Gastrocnemius medialis (tissue), 4 donors: ENCODE measurements at regions not wholly inside any gene's neighbourhood (a gene's known extent, or its start where the extent isn't known, plus 50 kb on each side); places are given as distances from the start of the nearest gene placed in this dataset.
"Not testable (repeated sequence)": the region's sequence is repeated elsewhere in the genome, so short reads cannot be mapped to it uniquely, and the experiment has no call there.

Experiments used
- CTCF ChIP-seq, 5 experiments: fragments of 450-650 bp in 3 of 5; fragments of 200-600 bp in 2 of 5; sonication (generic) in 2 of 5; IDR thresholded peaks in 4 of 5; conservative IDR thresholded peaks in 1 of 5; 1 replicate in 4 of 5; 2 replicates in 1 of 5; pipeline ENCODE4 v1.5.1; 2016 to 2019; ENCODE audit warnings: antibody characterized with exemption in 5 of 5, mild to moderate bottlenecking in 3 of 5, moderate library complexity in 3 of 5
- POLR2A ChIP-seq, 2 donors: fragments of 450-650 bp; IDR thresholded peaks; one replicate each; pipeline ENCODE4 v1.6.1; 2017; ENCODE audit warnings: antibody characterized with exemption in 2 of 2, mild to moderate bottlenecking in 2 of 2, moderate library complexity in 2 of 2

- TF ChIP-seq POLR2A (IDR thresholded peaks at IDR 0.05); CTCF (IDR thresholded peaks at IDR 0.05 in 4 of 5, conservative IDR thresholded peaks at IDR 0.05 in 1 of 5): not testable (repeated sequence)
Measured at GRCh38 chr1:121051161-121051790, 132.9 kb downstream of the FAM72B start.
